Endothelial cell of umbilical vein (primary cell): ENCODE measurements at regions not wholly inside any gene's neighbourhood (a gene's known extent, or its start where the extent isn't known, plus 50 kb on each side); places are given as distances from the start of the nearest gene placed in this dataset.

Experiments used
- EZH2 ChIP-seq: IDR thresholded peaks from 2 replicates; pipeline ENCODE4 v1.6.1; 2012; ENCODE audit warnings: borderline replicate concordance, low read depth, mild to moderate bottlenecking, moderate library complexity, low read length, inconsistent platforms; ENCODE audit not compliant: severe bottlenecking
- FOS ChIP-seq: IDR thresholded peaks from 2 replicates; pipeline ENCODE4 v1.6.1; 2011; ENCODE audit warnings: mild to moderate bottlenecking, low read length, moderate library complexity, borderline replicate concordance; ENCODE audit not compliant: insufficient read depth
- POLR2A ChIP-seq: IDR thresholded peaks from 2 replicates; pipeline ENCODE4 v1.6.1; 2012; ENCODE audit warnings: low read depth, mild to moderate bottlenecking, control low read depth, low read length
- POLR2AphosphoS5 ChIP-seq: IDR thresholded peaks from 2 replicates; pipeline ENCODE4 v1.6.1; 2012; ENCODE audit warnings: low read depth, mild to moderate bottlenecking, control low read depth, low read length, moderate library complexity; ENCODE audit not compliant: insufficient read depth
- TF ChIP-seq, protein P1 (sequence below), 2 donors: IDR thresholded peaks; 1 replicate in 1 of 2; 2 replicates in 1 of 2; pipeline ENCODE4 v1.5.1; 2011; ENCODE audit warnings: low read length in 2 of 2, mild to moderate bottlenecking in 2 of 2, moderate library complexity in 2 of 2, control low read depth in 1 of 2, inconsistent platforms in 1 of 2, low read depth in 1 of 2; ENCODE audit not compliant: insufficient read depth in 1 of 2; ENCODE audit errors: extremely low read depth in 1 of 2
- TF ChIP-seq, protein P2 (sequence below): IDR thresholded peaks from 2 replicates; pipeline ENCODE4 v1.6.1; 2011; ENCODE audit not compliant: insufficient read depth, insufficient read length

DNA sequence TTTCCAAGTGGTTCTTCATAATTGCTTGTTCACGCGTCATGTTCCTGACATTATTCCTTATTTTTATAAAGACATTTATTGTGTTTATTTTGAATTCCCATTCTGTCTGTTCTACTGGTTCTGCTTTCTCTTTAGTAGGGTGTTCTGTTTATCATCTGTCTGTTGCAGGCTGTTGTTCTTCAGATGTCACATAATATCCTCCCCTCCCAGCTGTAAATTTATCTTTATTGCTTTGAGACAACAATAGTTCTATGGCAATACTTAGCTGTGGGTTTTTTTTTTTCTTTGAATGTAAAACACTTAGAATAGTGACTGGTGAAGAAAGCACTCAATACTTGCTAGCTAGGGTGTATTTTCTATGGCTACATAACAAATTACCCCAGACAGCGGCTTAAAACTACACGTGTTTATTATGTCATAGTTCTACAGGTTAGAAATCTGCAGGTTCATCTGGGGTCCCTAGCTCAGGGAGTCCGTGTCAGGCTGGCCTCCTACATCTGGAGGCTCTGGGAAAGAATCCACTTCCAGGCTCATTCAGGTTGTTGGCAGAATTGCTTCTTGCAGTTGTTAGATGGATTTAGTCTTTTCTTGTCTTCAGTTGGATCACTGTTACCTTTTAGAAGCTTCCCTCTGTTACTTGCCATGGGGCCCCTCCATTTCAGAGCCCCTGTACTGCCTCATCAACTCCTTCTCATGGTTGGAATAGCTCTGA is 63.4 kb upstream of the ENPEP start:
- TF ChIP-seq, protein P1, sequence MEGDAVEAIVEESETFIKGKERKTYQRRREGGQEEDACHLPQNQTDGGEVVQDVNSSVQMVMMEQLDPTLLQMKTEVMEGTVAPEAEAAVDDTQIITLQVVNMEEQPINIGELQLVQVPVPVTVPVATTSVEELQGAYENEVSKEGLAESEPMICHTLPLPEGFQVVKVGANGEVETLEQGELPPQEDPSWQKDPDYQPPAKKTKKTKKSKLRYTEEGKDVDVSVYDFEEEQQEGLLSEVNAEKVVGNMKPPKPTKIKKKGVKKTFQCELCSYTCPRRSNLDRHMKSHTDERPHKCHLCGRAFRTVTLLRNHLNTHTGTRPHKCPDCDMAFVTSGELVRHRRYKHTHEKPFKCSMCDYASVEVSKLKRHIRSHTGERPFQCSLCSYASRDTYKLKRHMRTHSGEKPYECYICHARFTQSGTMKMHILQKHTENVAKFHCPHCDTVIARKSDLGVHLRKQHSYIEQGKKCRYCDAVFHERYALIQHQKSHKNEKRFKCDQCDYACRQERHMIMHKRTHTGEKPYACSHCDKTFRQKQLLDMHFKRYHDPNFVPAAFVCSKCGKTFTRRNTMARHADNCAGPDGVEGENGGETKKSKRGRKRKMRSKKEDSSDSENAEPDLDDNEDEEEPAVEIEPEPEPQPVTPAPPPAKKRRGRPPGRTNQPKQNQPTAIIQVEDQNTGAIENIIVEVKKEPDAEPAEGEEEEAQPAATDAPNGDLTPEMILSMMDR (IDR thresholded peaks at IDR 0.05; ENCODE audit: extremely low read depth in 1 of 2, insufficient read depth in 1 of 2, low read depth in 1 of 2, low read length in 2 of 2): no peak
- no peak for TF ChIP-seq POLR2A
- no peak for TF ChIP-seq EZH2
- TF ChIP-seq FOS: no peak
- TF ChIP-seq POLR2AphosphoS5: no peak
- TF ChIP-seq, protein P2, sequence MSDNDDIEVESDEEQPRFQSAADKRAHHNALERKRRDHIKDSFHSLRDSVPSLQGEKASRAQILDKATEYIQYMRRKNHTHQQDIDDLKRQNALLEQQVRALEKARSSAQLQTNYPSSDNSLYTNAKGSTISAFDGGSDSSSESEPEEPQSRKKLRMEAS: no peak
